SJCRH30 (cell line): ENCODE measurements at regions not wholly inside any gene's neighbourhood (a gene's known extent, or its start where the extent isn't known, plus 50 kb on each side); places are given as distances from the start of the nearest gene placed in this dataset.
"Not testable (repeated sequence)": the region's sequence is repeated elsewhere in the genome, so short reads cannot be mapped to it uniquely, and the experiment has no call there.

Experiments used
- DNase-seq, 2 experiments: peaks; one replicate each; pipeline ENCODE4 v3.0.0-alpha.2; 2015 to 2020
- H3K27ac ChIP-seq: fragments of 250-450 bp; sonication (Bioruptor Pico); 2 replicates; pipeline ENCODE4 v1.5.1; 2020; ENCODE audit warnings: mild to moderate bottlenecking, moderate library complexity
- H3K27me3 ChIP-seq: fragments of 250-450 bp; sonication (Bioruptor Pico); 2 replicates; pipeline ENCODE4 v1.5.1; 2020; ENCODE audit warnings: mild to moderate bottlenecking, moderate library complexity
- H3K36me3 ChIP-seq: fragments of 250-450 bp; sonication (Bioruptor Pico); 2 replicates; pipeline ENCODE4 v1.5.1; 2020; ENCODE audit warnings: mild to moderate bottlenecking, moderate library complexity
- H3K4me1 ChIP-seq: fragments of 250-450 bp; sonication (Bioruptor Pico); 2 replicates; pipeline ENCODE4 v1.5.1; 2020; ENCODE audit warnings: mild to moderate bottlenecking, moderate library complexity
- H3K4me3 ChIP-seq: fragments of 250-450 bp; sonication (Bioruptor Pico); 2 replicates; pipeline ENCODE4 v1.5.1; 2020; ENCODE audit warnings: mild to moderate bottlenecking, moderate library complexity
- H3K9me3 ChIP-seq: fragments of 250-450 bp; sonication (Bioruptor Pico); replicated peaks from 2 replicates; pipeline ENCODE4 v1.5.1; 2020; ENCODE audit warnings: mild to moderate bottlenecking, moderate library complexity

DNA sequence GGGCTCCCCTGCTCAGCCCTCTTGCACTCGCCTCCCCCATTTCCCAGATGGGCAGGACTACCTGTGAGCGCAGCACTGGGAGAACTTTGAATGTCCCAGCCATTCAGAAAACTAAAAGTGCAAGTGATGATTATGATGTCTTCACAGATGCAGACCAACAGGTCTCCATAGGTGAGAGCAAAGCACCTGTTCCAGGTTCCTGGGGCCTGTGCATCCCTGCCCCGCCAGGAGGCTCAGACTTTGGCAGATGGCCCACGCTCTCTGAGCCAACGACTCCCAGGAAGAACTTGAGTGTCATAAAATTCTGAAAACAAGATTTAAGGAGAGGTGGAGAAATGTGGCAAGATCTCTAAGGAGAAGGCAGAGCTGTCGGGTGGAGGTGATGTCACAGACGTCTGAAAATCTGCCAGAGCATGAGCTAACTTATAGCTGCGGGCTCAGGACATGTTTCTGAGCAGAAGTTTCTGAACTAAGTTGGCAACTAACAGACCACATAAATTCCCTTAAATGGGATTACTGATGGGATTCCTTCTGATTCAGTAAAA is 110.8 kb upstream of the IGF1R start:
- Histone ChIP-seq H3K9me3 (no peaks in the 10 kb centered on the region; the same call in 1 of the 2 replicates), H3K4me3 (no peak overlapping the region), H3K27ac (no peak overlapping the region), H3K4me1 (no peaks in the 10 kb centered on the region), H3K36me3 (no peaks in the 10 kb centered on the region), H3K27me3 (0 out of 2 replicates have a peak, but pooled peaks cover 2% of the 10 kb centered on the region)
- DNase-seq = no peak

DNA sequence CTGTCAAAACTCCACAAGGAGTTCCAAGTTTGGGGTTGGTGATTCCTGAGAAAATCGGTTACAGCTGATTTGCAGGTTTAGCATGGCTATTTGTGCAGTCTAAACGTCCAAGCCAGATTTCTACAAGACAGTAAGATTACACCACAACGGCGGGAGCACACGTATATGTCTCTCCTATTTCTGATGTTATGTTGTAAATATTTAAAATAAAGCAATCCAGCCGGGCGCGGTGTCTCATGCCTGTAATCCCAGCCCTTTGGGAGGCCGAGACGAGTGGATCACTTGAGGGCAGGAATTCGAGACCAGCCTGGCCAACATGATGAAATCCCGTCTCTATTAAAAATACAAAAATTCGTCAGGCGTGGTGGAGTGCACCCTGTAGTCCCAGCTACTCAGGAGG is 106.8 kb upstream of the IGF1R start:
- Histone ChIP-seq H3K9me3 (no peaks in the 10 kb centered on the region), H3K4me1 (no peaks in the 10 kb centered on the region), H3K27ac (no peak overlapping the region), H3K27me3 (peaks cover 5% of the 10 kb centered on the region; the same call in 1 of the 2 replicates), H3K4me3 (no peak overlapping the region), H3K36me3 (no peaks in the 10 kb centered on the region)
- no peak for DNase-seq

- peaks cover 5% of the 10 kb centered on the region; the same call in 1 of the 2 replicates for H3K27me3 ChIP-seq
- no peak for DNase-seq
- H3K4me1 ChIP-seq = no peaks in the 10 kb centered on the region
- no peaks in the 10 kb centered on the region for H3K9me3 ChIP-seq
- no peak overlapping the region for H3K4me3 ChIP-seq
- no peak overlapping the region for H3K27ac ChIP-seq
- no peaks in the 10 kb centered on the region for H3K36me3 ChIP-seq
These were observed 105.1 kb upstream of the IGF1R start for GRCh38 chr15:98543237-98543636.

DNA sequence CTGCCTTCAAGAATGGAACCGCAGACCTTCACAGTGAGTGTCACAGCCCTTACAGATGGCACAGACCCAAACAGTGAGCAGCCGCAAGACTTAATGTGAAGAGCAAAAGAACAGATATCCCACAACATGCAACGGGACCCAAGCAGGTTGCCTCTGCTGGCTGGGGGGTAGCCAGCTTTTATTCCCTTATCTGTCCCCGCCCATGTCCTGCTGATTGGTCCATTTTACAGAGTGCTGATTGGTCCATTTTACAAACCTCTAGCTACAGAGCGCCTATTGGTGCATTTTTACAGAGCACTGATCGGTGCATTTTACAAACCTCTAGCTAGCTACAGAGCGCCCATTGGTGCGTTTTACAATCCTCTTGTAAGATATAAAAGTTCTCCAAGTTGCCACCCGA is 102.0 kb upstream of the IGF1R start:
- no peaks in the 10 kb centered on the region for H3K4me1 ChIP-seq
- no peak for DNase-seq

DNA sequence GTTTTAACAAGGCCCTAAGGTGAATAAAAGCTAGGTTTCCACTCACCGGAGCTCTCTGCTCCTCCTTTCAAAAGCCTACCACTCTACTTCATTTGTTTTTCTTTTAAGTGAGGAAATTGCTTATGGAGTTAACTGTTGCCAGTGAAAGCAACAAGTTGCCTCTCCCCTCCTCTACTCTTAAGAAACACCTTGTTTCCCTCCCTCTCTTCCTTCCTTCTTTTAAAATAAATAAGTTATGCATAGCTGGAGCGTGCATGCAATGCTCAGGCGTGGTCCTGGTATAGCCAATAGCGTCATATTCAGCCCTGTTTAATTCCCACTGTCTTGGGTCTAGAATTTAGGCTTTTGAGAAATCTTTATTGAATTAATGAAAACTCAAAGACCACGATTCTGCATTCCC is 101.1 kb upstream of the IGF1R start:
- DNase-seq = no peak
- Histone ChIP-seq H3K27me3 (peaks cover 5% of the 10 kb centered on the region; the same call in 1 of the 2 replicates), H3K4me3 (peak overlapping the region; percentile 65), H3K27ac (no peak overlapping the region), H3K4me1 (no peaks in the 10 kb centered on the region), H3K36me3 (no peaks in the 10 kb centered on the region), H3K9me3 (no peaks in the 10 kb centered on the region)

More for the DNA sequence above, 102.0 kb upstream of the IGF1R start:
- no peaks in the 10 kb centered on the region for H3K9me3 ChIP-seq
- no peaks in the 10 kb centered on the region for H3K36me3 ChIP-seq
- H3K27me3 ChIP-seq = peaks cover 5% of the 10 kb centered on the region; the same call in 1 of the 2 replicates
- no peak overlapping the region for H3K4me3 ChIP-seq
- no peak overlapping the region for H3K27ac ChIP-seq

GRCh38 chr15:98547741-98548138 is 100.6 kb upstream of the IGF1R start:
- H3K9me3 ChIP-seq = no peaks in the 10 kb centered on the region
- H3K27ac ChIP-seq = peak overlapping the region; percentile 48
- H3K4me1 ChIP-seq = no peaks in the 10 kb centered on the region
- H3K27me3 ChIP-seq = peaks cover 5% of the 10 kb centered on the region; the same call in 1 of the 2 replicates
- H3K36me3 ChIP-seq = no peaks in the 10 kb centered on the region
- DNase-seq = peak in 1 of 2 experiments; percentile 33
- peak overlapping the region; percentile 65 for H3K4me3 ChIP-seq

GRCh38 chr15:98548139-98548971 is 100.0 kb upstream of the IGF1R start:
- peak overlapping the region; percentile 48 for H3K27ac ChIP-seq
- no peaks in the 10 kb centered on the region for H3K4me1 ChIP-seq
- H3K4me3 ChIP-seq = peak overlapping the region; percentile 65
- peak; percentile 69 to 75 for DNase-seq
- H3K27me3 ChIP-seq = peaks cover 5% of the 10 kb centered on the region; the same call in 1 of the 2 replicates
- H3K9me3 ChIP-seq = no peaks in the 10 kb centered on the region
- no peaks in the 10 kb centered on the region for H3K36me3 ChIP-seq

DNA sequence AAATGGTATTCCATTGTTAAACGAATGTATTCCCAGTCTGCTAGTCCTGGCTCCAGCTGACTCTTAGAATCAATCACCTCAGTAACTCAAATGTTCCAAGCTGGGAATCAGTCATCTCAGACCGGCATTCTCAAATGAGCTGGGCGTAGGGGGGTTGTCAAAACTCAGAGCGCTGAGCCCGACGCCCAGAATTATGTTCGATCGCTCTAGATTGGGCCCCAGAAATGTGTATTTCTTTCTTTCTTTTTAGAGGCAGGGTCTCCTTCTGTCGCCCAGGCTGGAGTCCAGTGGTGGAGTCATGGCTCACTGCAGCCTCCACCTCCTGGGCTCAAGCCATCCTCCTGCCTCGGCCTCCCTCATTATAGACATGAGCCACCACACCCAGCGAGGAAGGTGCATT is 99.3 kb upstream of the IGF1R start:
- no peak overlapping the region; the same call in 1 of the 2 replicates for H3K27ac ChIP-seq
- H3K4me1 ChIP-seq = no peaks in the 10 kb centered on the region
- peak overlapping the region; percentile 65 for H3K4me3 ChIP-seq
- no peaks in the 10 kb centered on the region for H3K9me3 ChIP-seq
- DNase-seq = no peak
- H3K27me3 ChIP-seq = peaks cover 5% of the 10 kb centered on the region; the same call in 1 of the 2 replicates
- H3K36me3 ChIP-seq = no peaks in the 10 kb centered on the region

- no peak overlapping the region for H3K4me3 ChIP-seq
- H3K9me3 ChIP-seq = no peaks in the 10 kb centered on the region
- no peak overlapping the region for H3K27ac ChIP-seq
- no peaks in the 10 kb centered on the region for H3K36me3 ChIP-seq
- H3K27me3 ChIP-seq = peaks cover 2% of the 10 kb centered on the region; the same call in 1 of the 2 replicates
- no peaks in the 10 kb centered on the region for H3K4me1 ChIP-seq
- no peak for DNase-seq
These were observed 98.6 kb upstream of the IGF1R start for GRCh38 chr15:98549741-98550140.

DNA sequence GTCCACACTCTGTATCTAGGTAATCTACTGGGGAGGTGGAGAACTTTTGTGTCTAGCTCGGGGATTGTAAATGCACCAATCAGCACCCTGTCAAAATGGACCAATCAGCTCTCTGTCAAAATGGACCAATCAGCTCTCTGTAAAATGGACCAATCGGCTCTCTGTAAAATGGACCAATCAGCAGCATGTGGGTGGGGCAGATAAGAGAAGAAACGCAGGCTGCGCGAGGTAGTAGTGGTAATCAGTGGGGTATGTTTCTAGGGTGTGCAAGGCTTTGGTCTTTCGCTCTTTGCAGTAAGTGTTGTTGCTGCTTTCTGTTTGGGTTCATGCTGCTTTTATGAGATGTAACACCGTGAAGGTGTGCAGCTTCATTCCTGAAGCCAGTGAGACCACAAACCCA is 98.0 kb upstream of the IGF1R start:
- H3K4me1 ChIP-seq, H3K27me3 ChIP-seq, H3K27ac ChIP-seq, H3K9me3 ChIP-seq, H3K36me3 ChIP-seq, DNase-seq, H3K4me3 ChIP-seq: not testable (repeated sequence)

GRCh38 chr15:98551936-98552562 is 96.3 kb upstream of the IGF1R start:
- no peaks in the 10 kb centered on the region for H3K4me1 ChIP-seq
- no peak overlapping the region for H3K4me3 ChIP-seq
- no peaks in the 10 kb centered on the region for H3K27me3 ChIP-seq
- no peaks in the 10 kb centered on the region for H3K36me3 ChIP-seq
- H3K9me3 ChIP-seq = no peaks in the 10 kb centered on the region
- no peak overlapping the region for H3K27ac ChIP-seq
- DNase-seq = no peak

GRCh38 chr15:98554272-98555172 is 93.8 kb upstream of the IGF1R start:
- no peak overlapping the region for H3K27ac ChIP-seq
- H3K4me3 ChIP-seq = no peak overlapping the region
- H3K9me3 ChIP-seq = no peaks in the 10 kb centered on the region
- DNase-seq = no peak
- no peaks in the 10 kb centered on the region for H3K4me1 ChIP-seq
- no peaks in the 10 kb centered on the region for H3K27me3 ChIP-seq
- H3K36me3 ChIP-seq = no peaks in the 10 kb centered on the region

DNA sequence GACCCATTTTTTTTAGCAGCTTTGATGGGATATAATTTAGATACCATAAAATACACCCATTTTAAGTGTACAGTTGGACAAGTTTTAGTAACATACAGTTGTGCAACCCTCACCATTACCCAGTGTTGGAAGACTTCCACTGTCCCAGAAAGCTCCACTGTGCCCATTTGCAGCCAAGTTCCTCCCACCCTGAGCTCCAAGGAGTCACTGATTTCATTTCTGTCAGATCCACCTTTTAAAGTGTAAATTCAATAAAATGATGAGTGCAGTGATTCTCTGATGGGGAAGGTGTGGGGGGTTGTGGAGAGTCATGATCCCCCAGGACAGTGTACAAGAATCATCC is 93.2 kb upstream of the IGF1R start:
- Histone ChIP-seq H3K36me3 (no peaks in the 10 kb centered on the region), H3K4me3 (no peak overlapping the region), H3K9me3 (no peaks in the 10 kb centered on the region), H3K4me1 (no peaks in the 10 kb centered on the region), H3K27me3 (peaks cover 3% of the 10 kb centered on the region; the same call in 1 of the 2 replicates), H3K27ac (no peak overlapping the region)
- no peak for DNase-seq

DNA sequence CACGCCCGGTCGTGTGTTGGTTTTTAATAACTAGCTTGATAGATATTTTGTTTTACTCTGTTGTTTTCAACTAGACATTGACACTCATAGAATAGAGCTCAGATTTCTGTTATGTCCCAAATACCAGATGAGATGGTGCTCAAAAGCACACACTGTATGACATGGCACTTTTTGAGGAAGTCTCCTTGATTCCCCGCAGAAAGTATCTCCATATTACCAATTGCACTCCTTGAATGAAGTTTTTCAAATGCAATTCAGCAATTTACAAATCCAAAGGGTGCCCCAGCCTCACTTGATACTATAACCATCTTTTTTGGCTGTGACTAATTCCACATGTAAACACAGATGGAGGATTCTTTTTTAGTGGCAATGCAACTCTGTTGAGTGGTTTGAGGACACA is 92.0 kb upstream of the IGF1R start:
- Histone ChIP-seq H3K4me1 (no peaks in the 10 kb centered on the region), H3K27me3 (peaks cover 7% of the 10 kb centered on the region; the same call in 1 of the 2 replicates), H3K27ac (no peak overlapping the region), H3K9me3 (no peaks in the 10 kb centered on the region), H3K36me3 (no peaks in the 10 kb centered on the region), H3K4me3 (no peak overlapping the region)
- DNase-seq = no peak
